Keratinocyte (primary cell): ENCODE measurements at regions not wholly inside any gene's neighbourhood (a gene's known extent, or its start where the extent isn't known, plus 50 kb on each side); places are given as distances from the start of the nearest gene placed in this dataset.

ENCODE experiments used
- CTCF ChIP-seq, 3 experiments: IDR thresholded peaks in 1 of 3; conservative IDR thresholded peaks in 1 of 3; optimal IDR thresholded peaks in 1 of 3; 2 replicates in 2 of 3; 3 replicates in 1 of 3; pipeline versions ENCODE3 to v1.5.1; 2011; ENCODE audit warnings: low read length in 3 of 3, mild to moderate bottlenecking in 3 of 3, moderate library complexity in 2 of 3, control low read depth in 1 of 3, inconsistent platforms in 1 of 3; ENCODE audit not compliant: insufficient read depth in 2 of 3; ENCODE audit errors: extremely low read depth in 1 of 3
- EZH2 ChIP-seq: IDR thresholded peaks from one replicate; pipeline ENCODE4 v1.6.1; 2012; ENCODE audit warnings: inconsistent platforms, mild to moderate bottlenecking, low read length, moderate library complexity

- TF ChIP-seq CTCF (optimal IDR thresholded peaks at IDR 0.05 in 1 of 3, IDR thresholded peaks at IDR 0.05 in 1 of 3, conservative IDR thresholded peaks at IDR 0.05 in 1 of 3; ENCODE audit: extremely low read depth in 1 of 3, insufficient read depth in 2 of 3, low read length in 3 of 3) (no peak), EZH2 (no peak)
These were observed 85.8 kb upstream of the FAM9A start for GRCh38 chrX:8887004-8887403.
